Heart left ventricle (tissue), 13 donors: ENCODE measurements at regions not wholly inside any gene's neighbourhood (a gene's known extent, or its start where the extent isn't known, plus 50 kb on each side); places are given as distances from the start of the nearest gene placed in this dataset.

Source experiments
- POLR2A ChIP-seq, 2 donors: fragments of 450-650 bp; IDR thresholded peaks; one replicate each; pipeline ENCODE4 v1.6.1; 2017; ENCODE audit warnings: antibody characterized with exemption in 2 of 2, mild to moderate bottlenecking in 2 of 2, moderate library complexity in 2 of 2
- TF ChIP-seq, protein P1 (sequence below), 12 donors: fragments of 200-600 bp; sonication (generic) in 4 of 12; IDR thresholded peaks; one replicate each; pipeline versions ENCODE4 v1.5.0 to v1.8.0; 2018 to 2022; ENCODE audit warnings: antibody characterized with exemption in 12 of 12, mild to moderate bottlenecking in 5 of 12
- donor health status: ischemic (EF 13 %, LVEDD 7.1; RV severe dilation, severe dysfunction).
- donor health status: DM: no; HTN: yes; CAD: no.
- donor health status: DM: no; HTN: no; CAD: no.
- donor health status: ischemic (EF 25% LVEDD 6.9; RV normal size, moderate dysfunction).
- donor health status: ischemic (EF 25% LVEDD 5.7; RV mildly dilated, moderate dysfunction).
- donor health status: ischemic (EF 35%, LVEDD 5.7; RV mildly dilated, moderate dysfunction).
- donor health status: nonischemic (EF 11% LVEDD 7.7; RV severe dilation, severe dysfunction).
- donor health status: DM: yes; HTN: yes; CAD: no.
- donor health status: PGD.
- donor health status: ischemic (EF 29% LVEDD 5.4; RV normal size, mild dysfunction).
- donor health status: nonischemic (EF 23%, LVEDD 6.1; RV moderate dilation, normal function).

DNA sequence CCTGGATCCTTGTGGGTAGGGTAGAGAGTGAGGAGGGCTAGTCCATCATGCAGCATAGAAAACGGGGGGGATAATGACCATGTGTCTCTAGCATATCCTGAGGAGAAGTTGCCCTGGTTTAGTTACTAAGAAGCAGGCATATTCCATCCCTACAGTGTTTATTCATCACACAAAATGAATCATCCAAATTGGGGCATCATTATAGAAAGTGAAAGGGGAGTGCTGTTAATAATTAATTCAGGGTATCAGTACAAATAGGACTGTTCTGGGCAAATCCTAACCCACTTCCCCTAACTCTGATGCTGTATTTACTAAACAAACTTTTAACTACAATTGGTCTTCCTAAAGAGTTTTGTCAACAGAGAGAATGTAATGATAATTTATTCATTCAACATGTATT is 281.1 kb upstream of the ARX start:
- TF ChIP-seq, protein P1, sequence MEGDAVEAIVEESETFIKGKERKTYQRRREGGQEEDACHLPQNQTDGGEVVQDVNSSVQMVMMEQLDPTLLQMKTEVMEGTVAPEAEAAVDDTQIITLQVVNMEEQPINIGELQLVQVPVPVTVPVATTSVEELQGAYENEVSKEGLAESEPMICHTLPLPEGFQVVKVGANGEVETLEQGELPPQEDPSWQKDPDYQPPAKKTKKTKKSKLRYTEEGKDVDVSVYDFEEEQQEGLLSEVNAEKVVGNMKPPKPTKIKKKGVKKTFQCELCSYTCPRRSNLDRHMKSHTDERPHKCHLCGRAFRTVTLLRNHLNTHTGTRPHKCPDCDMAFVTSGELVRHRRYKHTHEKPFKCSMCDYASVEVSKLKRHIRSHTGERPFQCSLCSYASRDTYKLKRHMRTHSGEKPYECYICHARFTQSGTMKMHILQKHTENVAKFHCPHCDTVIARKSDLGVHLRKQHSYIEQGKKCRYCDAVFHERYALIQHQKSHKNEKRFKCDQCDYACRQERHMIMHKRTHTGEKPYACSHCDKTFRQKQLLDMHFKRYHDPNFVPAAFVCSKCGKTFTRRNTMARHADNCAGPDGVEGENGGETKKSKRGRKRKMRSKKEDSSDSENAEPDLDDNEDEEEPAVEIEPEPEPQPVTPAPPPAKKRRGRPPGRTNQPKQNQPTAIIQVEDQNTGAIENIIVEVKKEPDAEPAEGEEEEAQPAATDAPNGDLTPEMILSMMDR (IDR thresholded peaks at IDR 0.05), result no peak
- TF ChIP-seq POLR2A (IDR thresholded peaks at IDR 0.05), result no peak
